GM12878 (cell line): ENCODE measurements at regions not wholly inside any gene's neighbourhood (a gene's known extent, or its start where the extent isn't known, plus 50 kb on each side); places are given as distances from the start of the nearest gene placed in this dataset.

ENCODE experiments used
- ATAC-seq: fragments of 200-7000 bp; cut with Tn5 transposase; 3 replicates; pipeline ENCODE4 v1.9.1; 2020; ENCODE audit warnings: mild to moderate bottlenecking, moderate library complexity
- BruUV-seq: library from RNA; stranded (reverse); fragments of 400-500 nt; replicated peaks from 2 replicates; lab custom pipeline; 2021; lab: Mats Ljungman, UMichigan
- CTCF ChIA-PET: fragments of 300-600 bp; sonication (Branson Sonifier 250); formaldehyde crosslinking; extraction: SDS; loops from one replicate; lab custom pipeline; 2021; ENCODE audit warnings: inconsistent platforms; lab: Yijun Ruan, JAX
- POLR2A ChIA-PET: fragments of 350-600 bp; formaldehyde crosslinking; extraction: SDS; loops from one replicate; lab custom pipeline; 2021; ENCODE audit warnings: inconsistent platforms; lab: Charles Lee
- RAD21 ChIA-PET: fragments of 300-600 bp; sonication (Branson Sonifier 250); formaldehyde crosslinking; loops from one replicate; lab custom pipeline; 2023; ENCODE audit warnings: antibody characterized with exemption; ENCODE audit not compliant: unreplicated experiment; lab: Charles Lee
- SMC1A ChIA-PET: fragments of 300-600 bp; sonication (Branson Sonifier 250); formaldehyde crosslinking; loops from one replicate; lab custom pipeline; 2023; ENCODE audit not compliant: unreplicated experiment, uncharacterized antibody; lab: Charles Lee
- DNase-seq: peaks from one replicate; pipeline ENCODE4 v3.0.0-alpha.2; 2011; ENCODE audit warnings: low read depth, low spot score
- FAIRE-seq: peaks from 3 replicates; lab custom pipeline; 2011; peaks lifted over from hg19 to GRCh38; lab: Jason Lieb, UNC
- H2AFZ ChIP-seq: 2 replicates; pipeline ENCODE4 v1.6.0; 2011; ENCODE audit warnings: low read depth, low read length, control low read depth; ENCODE audit not compliant: control insufficient read depth
- H3K27ac ChIP-seq: 2 replicates; pipeline ENCODE4 v1.5.1; 2011; ENCODE audit warnings: control low read depth; ENCODE audit not compliant: control insufficient read depth, insufficient read depth
- H3K27me3 ChIP-seq, 2 experiments: replicated peaks in 1 of 2; 2 replicates each; pipeline versions ENCODE4 v1.6.0 to v1.6.1; 2011; ENCODE audit warnings: low read length in 1 of 2; ENCODE audit not compliant: control insufficient read depth in 2 of 2, insufficient read depth in 2 of 2
- H3K36me3 ChIP-seq, 2 experiments: 2 replicates each; pipeline ENCODE4 v1.5.1; 2011; ENCODE audit warnings: low read length in 1 of 2; ENCODE audit not compliant: control insufficient read depth in 2 of 2, insufficient read depth in 2 of 2
- H3K4me1 ChIP-seq: 2 replicates; pipeline ENCODE4 v1.6.1; 2011; ENCODE audit warnings: mild to moderate bottlenecking, low read length, moderate library complexity, mixed read lengths; ENCODE audit not compliant: control insufficient read depth, insufficient read depth
- H3K4me2 ChIP-seq: 2 replicates; pipeline ENCODE4 v1.6.0; 2011; ENCODE audit warnings: control low read depth; ENCODE audit not compliant: control insufficient read depth, insufficient read depth
- H3K4me3 ChIP-seq: fragments of 200-600 bp; sonication (generic); 2 replicates; pipeline ENCODE4 v1.5.1; 2016
- H3K79me2 ChIP-seq: 2 replicates; pipeline ENCODE4 v1.6.0; 2011; ENCODE audit warnings: low read length; ENCODE audit not compliant: control insufficient read depth, insufficient read depth
- H3K9ac ChIP-seq: 2 replicates; pipeline ENCODE4 v1.8.0; 2011; ENCODE audit warnings: low read length, control low read depth, mixed read lengths; ENCODE audit not compliant: control insufficient read depth, insufficient read depth
- H3K9me3 ChIP-seq: replicated peaks from 3 replicates; pipeline ENCODE4 v1.5.1; 2011; ENCODE audit warnings: mild to moderate bottlenecking, low read length; ENCODE audit not compliant: control insufficient read depth, insufficient read depth
- H4K20me1 ChIP-seq: 2 replicates; pipeline ENCODE4 v1.6.0; 2011; ENCODE audit not compliant: control insufficient read depth, insufficient read depth
- BMI1 ChIP-seq: fragments of 450-650 bp; IDR thresholded peaks from 2 replicates; pipeline ENCODE4 v1.6.1; 2016; ENCODE audit warnings: mild to moderate bottlenecking, moderate library complexity, borderline replicate concordance
- CEBPZ ChIP-seq: fragments of 150-350 bp; IDR thresholded peaks from 2 replicates; pipeline ENCODE4 v1.6.1; 2016; ENCODE audit warnings: low read depth, low read length
- CTCF ChIP-seq, 3 experiments: IDR thresholded peaks in 2 of 3; conservative IDR thresholded peaks in 1 of 3; 2 replicates each; pipeline ENCODE4 v1.5.1; 2011; ENCODE audit warnings: low read depth in 3 of 3, low read length in 3 of 3, mild to moderate bottlenecking in 3 of 3, control low read depth in 2 of 3, moderate library complexity in 2 of 3, inconsistent platforms in 1 of 3, mixed read lengths in 1 of 3; ENCODE audit not compliant: control insufficient read depth in 2 of 3, insufficient read depth in 1 of 3; ENCODE audit errors: extremely low read depth in 1 of 3
- EED ChIP-seq: sonication (generic); IDR thresholded peaks from 2 replicates; pipeline ENCODE4 v1.6.1; 2016; ENCODE audit warnings: antibody characterized with exemption, low read depth
- JUNB ChIP-seq: IDR thresholded peaks from 2 replicates; pipeline ENCODE4 v1.6.1; 2016; ENCODE audit warnings: antibody characterized with exemption, mild to moderate bottlenecking
- KLF5 ChIP-seq: fragments of 450-650 bp; IDR thresholded peaks from 2 replicates; pipeline ENCODE4 v1.6.1; 2014; ENCODE audit warnings: mild to moderate bottlenecking; ENCODE audit not compliant: partially characterized antibody
- REST ChIP-seq: IDR thresholded peaks from 2 replicates; pipeline ENCODE4 v1.6.1; 2012; ENCODE audit warnings: mild to moderate bottlenecking, low read depth, low read length
- ZNF592 ChIP-seq: fragments of 450-650 bp; IDR thresholded peaks from 2 replicates; pipeline ENCODE4 v1.6.1; 2017; ENCODE audit warnings: mild to moderate bottlenecking, moderate library complexity
- WGBS: methylation state at CpG from one replicate; pipeline ENCODE4 v1.1.6; 2016; ENCODE audit warnings: low lambda C conversion rate; ENCODE audit not compliant: insufficient replicate concordance, insufficient coverage; ENCODE audit errors: missing lambda C conversion rate; 5-methylcytosine and 5-hydroxymethylcytosine counted together
- in situ Hi-C: fragments of 300-500 bp; cut with MboI; formaldehyde crosslinking; loops from 9 replicates; pipeline ENCODE4 v1.14.3; 2018; ENCODE audit warnings: mixed read lengths
- intact Hi-C: fragments of 100-400 bp; cut with micrococcal nuclease; formaldehyde crosslinking; loops from one replicate; pipeline ENCODE4 v1.14.2; 2022; ENCODE audit not compliant: unreplicated experiment

GRCh38 chr9:135401218-135401617 lies 78.4 kb upstream of the PPP1R26 start:
- Histone ChIP-seq H3K4me2 (no peak overlapping the region), H3K79me2 (no peaks in the 10 kb centered on the region), H2AFZ (no peak overlapping the region), H3K9me3 (no peaks in the 10 kb centered on the region; the same call in 2 of the 3 replicates), H3K27ac (no peak overlapping the region), H3K36me3 (no peaks in the 10 kb centered on the region), H3K4me3 (no peak overlapping the region), H4K20me1 (no peaks in the 10 kb centered on the region), H3K4me1 (no peaks in the 10 kb centered on the region), H3K27me3 (no peaks in the 10 kb centered on the region; a peak in 1 of 4 replicates), H3K9ac (no peak overlapping the region)
- no TSS peak for BruUV-seq
- FAIRE-seq (no peak), ATAC-seq (no peak), DNase-seq (no peak)
- in situ Hi-C loops (no loop called here), intact Hi-C loops (no loop called here)
- ChIA-PET SMC1A (no interaction called here), RAD21 (no interaction called here), POLR2A (no interaction called here), CTCF (interaction anchor here (1.3 kb wide), 1 partner anchor 9 kb away, joined by 3 read pairs; no protein-coding TSS in a partner anchor)
- WGBS, result 44% methylated on average over 14 of the region's 14 CpGs
- TF ChIP-seq JUNB (no peak), ZNF592 (no peak), KLF5 (no peak), CEBPZ (no peak), EED (no peak), BMI1 (no peak), REST (no peak), CTCF (IDR thresholded peaks at IDR 0.05 in 2 of 3, conservative IDR thresholded peaks at IDR 0.05 in 1 of 3; ENCODE audit: control insufficient read depth in 2 of 3, extremely low read depth in 1 of 3, insufficient read depth in 1 of 3, low read depth in 3 of 3, low read length in 3 of 3) (no peak)
